H1 (cell line): ENCODE measurements at regions not wholly inside any gene's neighbourhood (a gene's known extent, or its start where the extent isn't known, plus 50 kb on each side); places are given as distances from the start of the nearest gene placed in this dataset.

ENCODE experiments used
- CTCF ChIA-PET: fragments of 300-600 bp; sonication (Branson Sonifier 250); formaldehyde crosslinking; loops from one replicate; lab custom pipeline; 2021; ENCODE audit not compliant: partially characterized antibody; lab: Charles Lee
- POLR2A ChIA-PET: fragments of 300-600 bp; sonication (Branson Sonifier 250); formaldehyde crosslinking; loops from one replicate; lab custom pipeline; 2021; ENCODE audit warnings: inconsistent platforms; ENCODE audit not compliant: partially characterized antibody; lab: Charles Lee
- DNase-seq, 2 experiments: peaks; one replicate each; pipeline versions ENCODE4 v3.0.0 to v3.0.0-alpha.2; 2010 to 2022; ENCODE audit warnings: low spot score in 2 of 2, low read depth in 1 of 2, mixed read lengths in 1 of 2
- FAIRE-seq: peaks from 2 replicates; lab custom pipeline; 2011; peaks lifted over from hg19 to GRCh38; lab: Jason Lieb, UNC
- H2AFZ ChIP-seq: 2 replicates; pipeline ENCODE4 v1.8.1; 2012; ENCODE audit warnings: low read length, inconsistent platforms
- H2AK5ac ChIP-seq: 2 replicates; pipeline ENCODE4 v1.6.1; 2013; ENCODE audit warnings: low read depth, low read length
- H2BK120ac ChIP-seq: replicated peaks from 2 replicates; pipeline ENCODE3; 2013; ENCODE audit warnings: low read depth, low read length, inconsistent platforms
- H2BK12ac ChIP-seq: 2 replicates; pipeline ENCODE4 v1.6.1; 2013; ENCODE audit warnings: low read depth, low read length
- H2BK15ac ChIP-seq: 2 replicates; pipeline ENCODE4 v1.6.1; 2013; ENCODE audit warnings: low read length
- H2BK20ac ChIP-seq: 2 replicates; pipeline ENCODE4 v1.6.1; 2013; ENCODE audit warnings: low read length
- H2BK5ac ChIP-seq: 2 replicates; pipeline ENCODE4 v1.6.1; 2013; ENCODE audit warnings: low read depth, low read length
- H3K14ac ChIP-seq: 2 replicates; pipeline ENCODE4 v1.6.1; 2013; ENCODE audit warnings: inconsistent platforms; ENCODE audit not compliant: insufficient read length
- H3K18ac ChIP-seq: 2 replicates; pipeline ENCODE4 v1.6.1; 2013; ENCODE audit warnings: low read length; ENCODE audit errors: extremely low read depth
- H3K23ac ChIP-seq: 2 replicates; pipeline ENCODE4 v1.6.1; 2013; ENCODE audit warnings: inconsistent platforms; ENCODE audit not compliant: insufficient read length
- H3K23me2 ChIP-seq: 2 replicates; pipeline ENCODE4 v1.6.1; 2013; ENCODE audit warnings: low read depth, low read length
- H3K27ac ChIP-seq: 2 replicates; pipeline ENCODE4 v1.6.1; 2011; ENCODE audit warnings: low read depth, low read length, inconsistent platforms
- H3K27me3 ChIP-seq, 4 experiments: replicated peaks in 1 of 4; 1 replicate in 1 of 4; 2 replicates in 3 of 4; pipeline versions ENCODE4 v1.6.1 to v1.8.1; 2011 to 2013; ENCODE audit warnings: low read length in 3 of 4, mild to moderate bottlenecking in 3 of 4, inconsistent platforms in 2 of 4, mixed read lengths in 2 of 4, moderate library complexity in 1 of 4; ENCODE audit not compliant: control insufficient read depth in 3 of 4, insufficient read depth in 3 of 4; ENCODE audit errors: extremely low read depth in 1 of 4
- H3K36me3 ChIP-seq, 4 experiments: 2 replicates each; pipeline versions ENCODE4 v1.6.1 to v1.8.1; 2011 to 2013; ENCODE audit warnings: mild to moderate bottlenecking in 4 of 4, low read length in 3 of 4, moderate library complexity in 2 of 4, control low read depth in 1 of 4, inconsistent platforms in 1 of 4; ENCODE audit not compliant: insufficient read depth in 4 of 4, control insufficient read depth in 2 of 4
- H3K4ac ChIP-seq: replicated peaks from 2 replicates; pipeline ENCODE3; 2013; ENCODE audit warnings: low read length, low read depth, mixed read lengths, inconsistent platforms; ENCODE audit not compliant: insufficient read length
- H3K4me1 ChIP-seq, 4 experiments: replicated peaks in 1 of 4; 1 replicate in 1 of 4; 2 replicates in 3 of 4; pipeline versions ENCODE4 v1.6.1 to v1.8.1; 2011 to 2013; ENCODE audit warnings: low read length in 3 of 4, inconsistent platforms in 2 of 4, mixed read lengths in 1 of 4; ENCODE audit not compliant: insufficient read depth in 4 of 4, control insufficient read depth in 3 of 4
- H3K4me2 ChIP-seq, 2 experiments: 2 replicates each; pipeline versions ENCODE4 v1.6.1 to v1.8.1; 2011 to 2013; ENCODE audit warnings: low read depth in 2 of 2, low read length in 2 of 2, control low read depth in 1 of 2, inconsistent platforms in 1 of 2, mild to moderate bottlenecking in 1 of 2; ENCODE audit not compliant: insufficient read depth in 1 of 2
- H3K4me3 ChIP-seq, 4 experiments: fragments of 200-600, 300-600 bp in 1 of 4; sonication (generic), shearing (Covaris generic), sonication (Bioruptor Twin) in 1 of 4; 2 replicates each; pipeline versions ENCODE4 v1.5.1 to v1.8.1; 2011 to 2016; ENCODE audit warnings: low read length in 4 of 4, low read depth in 3 of 4, control low read depth in 2 of 4, inconsistent platforms in 2 of 4, mild to moderate bottlenecking in 2 of 4, mixed read lengths in 1 of 4, moderate library complexity in 1 of 4; ENCODE audit not compliant: insufficient read depth in 2 of 4; ENCODE audit errors: extremely low read depth in 1 of 4
- H3K56ac ChIP-seq: replicated peaks from 2 replicates; pipeline ENCODE3; 2013; ENCODE audit warnings: low read depth, mild to moderate bottlenecking, mixed read lengths, low read length, inconsistent platforms; ENCODE audit not compliant: insufficient read length
- H3K79me1 ChIP-seq: 2 replicates; pipeline ENCODE4 v1.6.1; 2013; ENCODE audit warnings: low read depth, low read length, control low read depth
- H3K79me2 ChIP-seq, 2 experiments: 2 replicates each; pipeline versions ENCODE4 v1.6.1 to v1.8.1; 2012 to 2013; ENCODE audit warnings: low read length in 2 of 2, mild to moderate bottlenecking in 2 of 2, inconsistent platforms in 1 of 2; ENCODE audit not compliant: insufficient read depth in 2 of 2, control insufficient read depth in 1 of 2
- H3K9ac ChIP-seq, 4 experiments: replicated peaks in 1 of 4; 1 replicate in 1 of 4; 2 replicates in 3 of 4; pipeline versions ENCODE4 v1.6.1 to v1.8.1; 2011 to 2013; ENCODE audit warnings: low read depth in 3 of 4, low read length in 3 of 4, control low read depth in 2 of 4, mild to moderate bottlenecking in 2 of 4, moderate library complexity in 2 of 4, inconsistent platforms in 1 of 4; ENCODE audit errors: extremely low read depth in 1 of 4
- H3K9me3 ChIP-seq, 2 experiments: 2 replicates each; pipeline versions ENCODE4 v1.6.1 to v1.8.1; 2012 to 2013; ENCODE audit warnings: mild to moderate bottlenecking in 2 of 2, moderate library complexity in 2 of 2, control low read depth in 1 of 2, inconsistent platforms in 1 of 2, low read depth in 1 of 2, low read length in 1 of 2, mixed read lengths in 1 of 2; ENCODE audit not compliant: insufficient read depth in 2 of 2
- H4K20me1 ChIP-seq, 2 experiments: replicated peaks in 1 of 2; 2 replicates each; pipeline versions ENCODE3 to v1.8.1; 2011 to 2013; ENCODE audit warnings: inconsistent platforms in 2 of 2, low read length in 2 of 2, mild to moderate bottlenecking in 1 of 2; ENCODE audit not compliant: insufficient read depth in 2 of 2, control insufficient read depth in 1 of 2
- H4K5ac ChIP-seq: 2 replicates; pipeline ENCODE4 v1.6.1; 2013; ENCODE audit warnings: low read length, low read depth, mixed read lengths, inconsistent platforms; ENCODE audit not compliant: insufficient read length
- H4K8ac ChIP-seq: 2 replicates; pipeline ENCODE4 v1.8.0; 2013; ENCODE audit warnings: mild to moderate bottlenecking, moderate library complexity, low read length, inconsistent platforms; ENCODE audit not compliant: insufficient read depth; ENCODE audit errors: extremely low read depth
- H4K91ac ChIP-seq: replicated peaks from 2 replicates; pipeline ENCODE3; 2013; ENCODE audit warnings: low read length, mixed read lengths, inconsistent platforms; ENCODE audit not compliant: insufficient read length
- CREB1 ChIP-seq: IDR thresholded peaks from 2 replicates; pipeline ENCODE4 v1.6.1; 2012; ENCODE audit warnings: inconsistent platforms
- E2F6 ChIP-seq: IDR thresholded peaks from 2 replicates; pipeline ENCODE4 v1.6.1; 2012; ENCODE audit warnings: inconsistent platforms
- FOSL1 ChIP-seq: IDR thresholded peaks from 2 replicates; pipeline ENCODE4 v1.6.1; 2011; ENCODE audit warnings: mild to moderate bottlenecking, low read depth, low read length, moderate library complexity; ENCODE audit not compliant: insufficient read depth
- GABPA ChIP-seq: IDR thresholded peaks from 2 replicates; pipeline ENCODE4 v1.6.1; 2011; ENCODE audit warnings: mild to moderate bottlenecking, low read length, moderate library complexity, borderline replicate concordance; ENCODE audit not compliant: insufficient read depth
- GTF2F1 ChIP-seq: IDR thresholded peaks from 2 replicates; pipeline ENCODE4 v1.6.1; 2012; ENCODE audit warnings: low read depth, low read length, improper control_type of control experiment, borderline replicate concordance
- HDAC6 ChIP-seq: IDR thresholded peaks from one replicate; pipeline ENCODE4 v1.7.1; 2012; ENCODE audit warnings: low read depth, mild to moderate bottlenecking, inconsistent platforms, low read length, moderate library complexity
- JUND ChIP-seq: IDR thresholded peaks from 2 replicates; pipeline ENCODE4 v1.6.1; 2011; ENCODE audit warnings: mild to moderate bottlenecking, improper control_type of control experiment, low read length
- POU5F1 ChIP-seq: IDR thresholded peaks from 2 replicates; pipeline ENCODE4 v1.6.1; 2011; ENCODE audit warnings: low read depth, mild to moderate bottlenecking, low read length, moderate library complexity
- RBBP5 ChIP-seq: IDR thresholded peaks from 2 replicates; pipeline ENCODE4 v1.7.1; 2012; ENCODE audit warnings: low read depth, mild to moderate bottlenecking, inconsistent platforms, low read length, moderate library complexity, borderline replicate concordance
- SAP30 ChIP-seq: fragments of 300-600 bp; sonication (generic); IDR thresholded peaks from 2 replicates; pipeline ENCODE4 v1.7.1; 2012; ENCODE audit warnings: low read length, moderate library complexity, mild to moderate bottlenecking, inconsistent platforms; ENCODE audit not compliant: insufficient read depth, insufficient replicate concordance
- SIN3A ChIP-seq, 2 experiments: IDR thresholded peaks in 1 of 2; conservative IDR thresholded peaks in 1 of 2; 2 replicates each; pipeline ENCODE4 v1.6.1; 2011 to 2012; ENCODE audit warnings: low read length in 2 of 2, improper control_type of control experiment in 1 of 2, low read depth in 1 of 2, mild to moderate bottlenecking in 1 of 2
- TAF7 ChIP-seq: optimal IDR thresholded peaks from 2 replicates; pipeline ENCODE3; 2011; ENCODE audit warnings: low read depth, mild to moderate bottlenecking, inconsistent platforms, low read length, moderate library complexity, borderline replicate concordance
- WGBS, 2 experiments: shearing (Covaris generic) in 1 of 2; methylation state at CpG; one replicate each; pipeline versions ENCODE4 v1.1.6 to v1.1.7; 2013 to 2015; ENCODE audit warnings: low lambda C conversion rate in 2 of 2, mixed read lengths in 2 of 2, inconsistent platforms in 1 of 2, low coverage in 1 of 2, missing lambda C conversion rate in 1 of 2; ENCODE audit not compliant: insufficient replicate concordance in 2 of 2, insufficient coverage in 1 of 2, insufficient read length in 1 of 2; ENCODE audit errors: extremely low coverage in 1 of 2, missing lambda C conversion rate in 1 of 2; 5-methylcytosine and 5-hydroxymethylcytosine counted together

- no peak overlapping the region for H2BK12ac ChIP-seq
- H4K5ac ChIP-seq: no peak overlapping the region
- no peak overlapping the region for H3K4ac ChIP-seq
- no peak overlapping the region for H3K23ac ChIP-seq
- no peaks in the 10 kb centered on the region for H4K20me1 ChIP-seq
- H3K79me2 ChIP-seq: no peaks in the 10 kb centered on the region
- no peak overlapping the region for H3K14ac ChIP-seq
- no peak overlapping the region for H4K8ac ChIP-seq
- no peak overlapping the region for H3K9ac ChIP-seq
- no peak for TF ChIP-seq FOSL1
- no peak for TF ChIP-seq SAP30
- no peak for TF ChIP-seq JUND
- no peak for TF ChIP-seq TAF7
- no peak for TF ChIP-seq SIN3A (conservative IDR thresholded peaks at IDR 0.05 in 1 of 2, IDR thresholded peaks at IDR 0.05 in 1 of 2; ENCODE audit: low read depth in 1 of 2, low read length in 2 of 2)
- no peak for TF ChIP-seq RBBP5
- no peak for TF ChIP-seq POU5F1
- no peak for TF ChIP-seq GTF2F1
- no peak for TF ChIP-seq HDAC6
- TF ChIP-seq E2F6: no peak
- TF ChIP-seq GABPA: no peak
- no peak for TF ChIP-seq CREB1
- H3K4me1 ChIP-seq: no peaks in the 10 kb centered on the region
- H3K79me1 ChIP-seq: no peaks in the 10 kb centered on the region
- no peak overlapping the region for H3K4me3 ChIP-seq
- DNase-seq: no peak
- no peak overlapping the region for H3K4me2 ChIP-seq
- H2BK5ac ChIP-seq: no peak overlapping the region
- no peak for FAIRE-seq
- no peak overlapping the region for H2BK20ac ChIP-seq
- H4K91ac ChIP-seq: no peak overlapping the region
- no peaks in the 10 kb centered on the region for H3K36me3 ChIP-seq
- H2AK5ac ChIP-seq: no peak overlapping the region
- no peak overlapping the region for H3K56ac ChIP-seq
- H2BK15ac ChIP-seq: no peak overlapping the region
- H3K27ac ChIP-seq: no peak overlapping the region
- no peaks in the 10 kb centered on the region for H3K23me2 ChIP-seq
- H3K27me3 ChIP-seq: no peaks in the 10 kb centered on the region
- H2AFZ ChIP-seq: no peak overlapping the region
- no peaks in the 10 kb centered on the region for H3K9me3 ChIP-seq
- no peak overlapping the region for H3K18ac ChIP-seq
- 91% methylated on average over 2 of the region's 2 CpGs; no CpG with 5 or more reads in 1 of the 2 experiments for WGBS, 2 experiments
- POLR2A ChIA-PET: no interaction called here
- no peak overlapping the region for H2BK120ac ChIP-seq
- CTCF ChIA-PET: interaction anchor here (1.2 kb wide), 1 partner anchor 23 kb away, joined by 3 read pairs; no protein-coding TSS in a partner anchor
Observed at GRCh38 chr1:88321706-88322105, 362.4 kb upstream of the PKN2 start.
